A549 (cell line): ENCODE measurements at regions not wholly inside any gene's neighbourhood (a gene's known extent, or its start where the extent isn't known, plus 50 kb on each side); places are given as distances from the start of the nearest gene placed in this dataset.

Source experiments
- ATAC-seq, 2 experiments: fragments of 200-7000 bp in 1 of 2; fragments of >200 bp in 1 of 2; cut with Nextera tagmentation in 1 of 2; cut with Tn5 transposase in 1 of 2; 3 replicates each; pipeline versions ENCODE4 v1.8.0 to v1.9.1; 2018 to 2020; ENCODE audit warnings: mild to moderate bottlenecking in 1 of 2, moderate library complexity in 1 of 2
- CTCF ChIA-PET: fragments of 300-600 bp; sonication (Branson Sonifier 250); formaldehyde crosslinking; extraction: SDS; loops from one replicate; lab custom pipeline; 2021; ENCODE audit warnings: antibody characterized with exemption, inconsistent platforms; lab: Yijun Ruan, JAX
- POLR2A ChIA-PET: fragments of 350-600 bp; formaldehyde crosslinking; extraction: SDS; loops from one replicate; lab custom pipeline; 2021; ENCODE audit warnings: antibody characterized with exemption, inconsistent platforms; lab: Yijun Ruan, JAX
- DNase-seq, 2 experiments: peaks; one replicate each; pipeline versions ENCODE4 v3.0.0 to v3.0.0-alpha.2; 2011 to 2016; ENCODE audit warnings: low read depth in 1 of 2, low spot score in 1 of 2
- FAIRE-seq: peaks from 2 replicates; lab custom pipeline; 2011; peaks lifted over from hg19 to GRCh38; lab: Jason Lieb, UNC
- H3K27ac ChIP-seq, 2 experiments: fragments of >200 bp; sonication (Bioruptor Twin); formaldehyde crosslinking; 3 replicates each; pipeline ENCODE4 v1.5.1; 2016 to 2017
- H3K4me1 ChIP-seq: fragments of >200 bp; sonication (Bioruptor Twin); formaldehyde crosslinking; 3 replicates; pipeline ENCODE4 v1.6.1; 2016
- H3K4me2 ChIP-seq: fragments of >200 bp; sonication (Bioruptor Twin); formaldehyde crosslinking; 3 replicates; pipeline ENCODE4 v1.6.1; 2016
- H3K4me3 ChIP-seq: fragments of >200 bp; sonication (Bioruptor Twin); formaldehyde crosslinking; 3 replicates; pipeline ENCODE4 v1.5.1; 2016
- H3K9me3 ChIP-seq: fragments of >200 bp; sonication (Bioruptor Twin); formaldehyde crosslinking; 3 replicates; pipeline ENCODE4 v1.6.1; 2016
- ATOH8 ChIP-seq: fragments of 250-450 bp; sonication (Bioruptor Pico); IDR thresholded peaks from 2 replicates; pipeline ENCODE4 v1.5.0; 2020; ENCODE audit warnings: low read depth, mild to moderate bottlenecking, moderate library complexity
- BHLHE40 ChIP-seq: IDR thresholded peaks from 2 replicates; pipeline ENCODE4 v1.6.1; 2012; ENCODE audit warnings: low read depth, low read length, inconsistent platforms
- CBX8 ChIP-seq: fragments of 200-600 bp; sonication (generic); IDR thresholded peaks from 2 replicates; pipeline ENCODE4 v1.6.1; 2016
- CHD2 ChIP-seq: fragments of 150-350 bp; IDR thresholded peaks from 2 replicates; pipeline ENCODE4 v1.6.1; 2014; ENCODE audit warnings: low read length; ENCODE audit not compliant: partially characterized antibody
- CHD4 ChIP-seq: fragments of 200-600 bp; sonication (generic); IDR thresholded peaks from 2 replicates; pipeline ENCODE4 v1.6.1; 2016; ENCODE audit warnings: antibody characterized with exemption, mild to moderate bottlenecking, borderline replicate concordance
- CTCF ChIP-seq: fragments of >200 bp; sonication (Bioruptor Twin); formaldehyde crosslinking; IDR thresholded peaks from 3 replicates; pipeline ENCODE4 v1.5.1; 2016
- FOSB ChIP-seq: fragments of 250-450 bp; sonication (Bioruptor Pico); IDR thresholded peaks from 2 replicates; pipeline ENCODE4 v1.5.0; 2020; ENCODE audit warnings: mild to moderate bottlenecking, moderate library complexity
- FOXS1 ChIP-seq: fragments of 250-450 bp; sonication (Bioruptor Pico); IDR thresholded peaks from 2 replicates; pipeline ENCODE4 v1.5.0; 2020; ENCODE audit warnings: mild to moderate bottlenecking, moderate library complexity
- HOXB13 ChIP-seq: fragments of 250-450 bp; sonication (Bioruptor Pico); IDR thresholded peaks from 2 replicates; pipeline ENCODE4 v1.5.0; 2020; ENCODE audit warnings: low read depth, mild to moderate bottlenecking, moderate library complexity
- JUN ChIP-seq, 2 experiments: fragments of >200 bp; sonication (Bioruptor Twin); formaldehyde crosslinking; IDR thresholded peaks; 2 replicates in 1 of 2; 3 replicates in 1 of 2; pipeline ENCODE4 v1.6.1; 2016 to 2017
- KDM1A ChIP-seq: fragments of 200-600 bp; sonication (generic); IDR thresholded peaks from 2 replicates; pipeline ENCODE4 v1.6.1; 2016; ENCODE audit warnings: low read depth, mild to moderate bottlenecking
- MAX ChIP-seq: IDR thresholded peaks from 2 replicates; pipeline ENCODE4 v1.6.1; 2012
- MAZ ChIP-seq: fragments of 150-350 bp; IDR thresholded peaks from 2 replicates; pipeline ENCODE4 v1.6.1; 2014; ENCODE audit warnings: antibody characterized with exemption, low read depth, low read length, borderline replicate concordance
- MYC ChIP-seq: IDR thresholded peaks from 2 replicates; pipeline ENCODE4 v1.6.1; 2012; ENCODE audit warnings: mild to moderate bottlenecking, inconsistent platforms, low read length, improper control_type of control experiment, borderline replicate concordance
- NPAS2 ChIP-seq: fragments of 250-450 bp; sonication (Bioruptor Pico); IDR thresholded peaks from 2 replicates; pipeline ENCODE4 v1.8.0; 2022; ENCODE audit warnings: mild to moderate bottlenecking, moderate library complexity, borderline replicate concordance
- NR3C1 ChIP-seq: fragments of >200 bp; sonication (Bioruptor Twin); formaldehyde crosslinking; IDR thresholded peaks from 3 replicates; pipeline ENCODE4 v1.6.1; 2017
- PHF8 ChIP-seq: fragments of 200-600 bp; sonication (generic); IDR thresholded peaks from 2 replicates; pipeline ENCODE4 v1.6.1; 2016; ENCODE audit warnings: low read depth, mild to moderate bottlenecking, antibody characterized with exemption, moderate library complexity, borderline replicate concordance
- RARB ChIP-seq: fragments of 250-450 bp; sonication (Bioruptor Pico); IDR thresholded peaks from 2 replicates; pipeline ENCODE4 v1.8.0; 2021; ENCODE audit warnings: mild to moderate bottlenecking, moderate library complexity
- RCOR1 ChIP-seq: fragments of 150-350 bp; IDR thresholded peaks from 2 replicates; pipeline ENCODE4 v1.6.1; 2014; ENCODE audit warnings: antibody characterized with exemption, low read length, low read depth
- USF2 ChIP-seq: fragments of 450-650 bp; IDR thresholded peaks from 2 replicates; pipeline ENCODE4 v1.6.1; 2014; ENCODE audit warnings: antibody characterized with exemption
- ZC3H11A ChIP-seq: fragments of 450-650 bp; IDR thresholded peaks from 2 replicates; pipeline ENCODE4 v1.6.1; 2014; ENCODE audit warnings: antibody characterized with exemption, mild to moderate bottlenecking
- ZSCAN20 ChIP-seq: fragments of 250-450 bp; sonication (Bioruptor Pico); IDR thresholded peaks from 2 replicates; pipeline ENCODE4 v1.8.0; 2022; ENCODE audit warnings: mild to moderate bottlenecking, moderate library complexity
- WGBS: methylation state at CpG from one replicate; pipeline ENCODE4 v1.1.6; 2017; ENCODE audit errors: missing lambda C conversion rate; 5-methylcytosine and 5-hydroxymethylcytosine counted together
- TF ChIP-seq, protein P1 (sequence below): fragments of 150-350 bp; IDR thresholded peaks from 2 replicates; pipeline ENCODE4 v1.6.1; 2014; ENCODE audit warnings: low read depth, mild to moderate bottlenecking, low read length
- TF ChIP-seq, protein P2 (sequence below): fragments of >200 bp; sonication (Bioruptor Twin); formaldehyde crosslinking; IDR thresholded peaks from 3 replicates; pipeline ENCODE4 v1.6.1; 2016
- TF ChIP-seq, protein P3 (sequence below): fragments of 200-600 bp; sonication (generic); IDR thresholded peaks from 2 replicates; pipeline ENCODE4 v1.6.1; 2016; ENCODE audit warnings: antibody characterized with exemption, mild to moderate bottlenecking, moderate library complexity

GRCh38 chr11:106302416-106302815 is 225.0 kb downstream of the AASDHPPT start:
- ChIA-PET CTCF (no interaction called here), POLR2A (no interaction called here)
- ATAC-seq (no peak), FAIRE-seq (no peak), DNase-seq (no peak)
- no peaks in the 10 kb centered on the region for H3K4me1 ChIP-seq
- H3K4me2 ChIP-seq, result no peak overlapping the region
- no peak for TF ChIP-seq BHLHE40
- TF ChIP-seq NR3C1, result no peak
- TF ChIP-seq FOSB (CRISPR knock-in tag), result no peak
- TF ChIP-seq JUN (IDR thresholded peaks at IDR 0.05), result no peak
- no peak for TF ChIP-seq CHD2
- TF ChIP-seq ZC3H11A, result no peak
- no peak for TF ChIP-seq USF2
- no peak for TF ChIP-seq PHF8
- TF ChIP-seq ZSCAN20 (CRISPR knock-in tag), result no peak
- no peak for TF ChIP-seq RCOR1
- TF ChIP-seq CHD4, result no peak
- TF ChIP-seq MAX, result no peak
- 7% methylated on average over 2 of the region's 2 CpGs for WGBS
- H3K4me3 ChIP-seq, result no peak overlapping the region
- no peaks in the 10 kb centered on the region; the same call in 2 of the 3 replicates for H3K9me3 ChIP-seq
- no peak overlapping the region for H3K27ac ChIP-seq

GRCh38 chr11:106304274-106304673 is 226.8 kb downstream of the AASDHPPT start:
- no peaks in the 10 kb centered on the region; the same call in 2 of the 3 replicates for H3K9me3 ChIP-seq
- ATAC-seq, result no peak
- POLR2A ChIA-PET, result no interaction called here
- TF ChIP-seq MAZ (no peak), NPAS2 (CRISPR knock-in tag) (no peak), MYC (no peak), FOSB (CRISPR knock-in tag) (no peak), CBX8 (no peak), FOXS1 (CRISPR knock-in tag) (no peak), HOXB13 (no peak), NR3C1 (no peak), CHD2 (no peak), ATOH8 (CRISPR knock-in tag) (no peak), KDM1A (no peak), CTCF (no peak), RARB (no peak)
- TF ChIP-seq, protein P1, sequence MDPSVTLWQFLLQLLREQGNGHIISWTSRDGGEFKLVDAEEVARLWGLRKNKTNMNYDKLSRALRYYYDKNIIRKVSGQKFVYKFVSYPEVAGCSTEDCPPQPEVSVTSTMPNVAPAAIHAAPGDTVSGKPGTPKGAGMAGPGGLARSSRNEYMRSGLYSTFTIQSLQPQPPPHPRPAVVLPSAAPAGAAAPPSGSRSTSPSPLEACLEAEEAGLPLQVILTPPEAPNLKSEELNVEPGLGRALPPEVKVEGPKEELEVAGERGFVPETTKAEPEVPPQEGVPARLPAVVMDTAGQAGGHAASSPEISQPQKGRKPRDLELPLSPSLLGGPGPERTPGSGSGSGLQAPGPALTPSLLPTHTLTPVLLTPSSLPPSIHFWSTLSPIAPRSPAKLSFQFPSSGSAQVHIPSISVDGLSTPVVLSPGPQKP, result no peak
- TF ChIP-seq, protein P2, sequence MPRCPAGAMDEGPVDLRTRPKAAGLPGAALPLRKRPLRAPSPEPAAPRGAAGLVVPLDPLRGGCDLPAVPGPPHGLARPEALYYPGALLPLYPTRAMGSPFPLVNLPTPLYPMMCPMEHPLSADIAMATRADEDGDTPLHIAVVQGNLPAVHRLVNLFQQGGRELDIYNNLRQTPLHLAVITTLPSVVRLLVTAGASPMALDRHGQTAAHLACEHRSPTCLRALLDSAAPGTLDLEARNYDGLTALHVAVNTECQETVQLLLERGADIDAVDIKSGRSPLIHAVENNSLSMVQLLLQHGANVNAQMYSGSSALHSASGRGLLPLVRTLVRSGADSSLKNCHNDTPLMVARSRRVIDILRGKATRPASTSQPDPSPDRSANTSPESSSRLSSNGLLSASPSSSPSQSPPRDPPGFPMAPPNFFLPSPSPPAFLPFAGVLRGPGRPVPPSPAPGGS, result no peak
- TF ChIP-seq, protein P3, sequence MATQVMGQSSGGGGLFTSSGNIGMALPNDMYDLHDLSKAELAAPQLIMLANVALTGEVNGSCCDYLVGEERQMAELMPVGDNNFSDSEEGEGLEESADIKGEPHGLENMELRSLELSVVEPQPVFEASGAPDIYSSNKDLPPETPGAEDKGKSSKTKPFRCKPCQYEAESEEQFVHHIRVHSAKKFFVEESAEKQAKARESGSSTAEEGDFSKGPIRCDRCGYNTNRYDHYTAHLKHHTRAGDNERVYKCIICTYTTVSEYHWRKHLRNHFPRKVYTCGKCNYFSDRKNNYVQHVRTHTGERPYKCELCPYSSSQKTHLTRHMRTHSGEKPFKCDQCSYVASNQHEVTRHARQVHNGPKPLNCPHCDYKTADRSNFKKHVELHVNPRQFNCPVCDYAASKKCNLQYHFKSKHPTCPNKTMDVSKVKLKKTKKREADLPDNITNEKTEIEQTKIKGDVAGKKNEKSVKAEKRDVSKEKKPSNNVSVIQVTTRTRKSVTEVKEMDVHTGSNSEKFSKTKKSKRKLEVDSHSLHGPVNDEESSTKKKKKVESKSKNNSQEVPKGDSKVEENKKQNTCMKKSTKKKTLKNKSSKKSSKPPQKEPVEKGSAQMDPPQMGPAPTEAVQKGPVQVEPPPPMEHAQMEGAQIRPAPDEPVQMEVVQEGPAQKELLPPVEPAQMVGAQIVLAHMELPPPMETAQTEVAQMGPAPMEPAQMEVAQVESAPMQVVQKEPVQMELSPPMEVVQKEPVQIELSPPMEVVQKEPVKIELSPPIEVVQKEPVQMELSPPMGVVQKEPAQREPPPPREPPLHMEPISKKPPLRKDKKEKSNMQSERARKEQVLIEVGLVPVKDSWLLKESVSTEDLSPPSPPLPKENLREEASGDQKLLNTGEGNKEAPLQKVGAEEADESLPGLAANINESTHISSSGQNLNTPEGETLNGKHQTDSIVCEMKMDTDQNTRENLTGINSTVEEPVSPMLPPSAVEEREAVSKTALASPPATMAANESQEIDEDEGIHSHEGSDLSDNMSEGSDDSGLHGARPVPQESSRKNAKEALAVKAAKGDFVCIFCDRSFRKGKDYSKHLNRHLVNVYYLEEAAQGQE, result no peak
- no peak overlapping the region for H3K4me2 ChIP-seq
- FAIRE-seq, result no peak
- no peak overlapping the region for H3K4me3 ChIP-seq
- H3K4me1 ChIP-seq, result no peaks in the 10 kb centered on the region
- CTCF ChIA-PET, result interaction anchor here (0.6 kb wide), 1 partner anchor 29 kb away, joined by 3 read pairs; no protein-coding TSS in a partner anchor
- DNase-seq, result no peak
- H3K27ac ChIP-seq, result no peak overlapping the region
